Activated CD8-positive, alpha-beta T cell treated with anti-CD3 and anti-CD28 coated beads for 36 hours (primary cell): ENCODE measurements at regions not wholly inside any gene's neighbourhood (a gene's known extent, or its start where the extent isn't known, plus 50 kb on each side); places are given as distances from the start of the nearest gene placed in this dataset.

Experiments used
- ATAC-seq: fragments of 200-7000 bp; cut with Tn5 transposase; one replicate; pipeline ENCODE4 v1.10.0; 2021; ENCODE audit warnings: mild to moderate bottlenecking, moderate library complexity
- CTCF ChIA-PET: fragments of 350-600 bp; sonication (Branson Sonifier 250); formaldehyde crosslinking; loops from one replicate; lab custom pipeline; 2021; ENCODE audit warnings: antibody characterized with exemption; lab: Charles Lee
- POLR2A ChIA-PET: fragments of 350-600 bp; sonication (Branson Sonifier 250); formaldehyde crosslinking; loops from one replicate; lab custom pipeline; 2021; ENCODE audit warnings: antibody characterized with exemption; lab: Charles Lee
- DNase-seq: peaks from one replicate; pipeline ENCODE4 v3.0.0-alpha.2; 2020
- H3K27ac Mint-ChIP-seq: one replicate; pipeline ENCODE4 v1.8.0; 2021; ENCODE audit warnings: mild to moderate bottlenecking, mixed read lengths
- H3K27me3 Mint-ChIP-seq: one replicate; pipeline ENCODE4 v1.8.0; 2021; ENCODE audit warnings: mixed read lengths
- H3K36me3 Mint-ChIP-seq: one replicate; pipeline ENCODE4 v1.8.0; 2021; ENCODE audit warnings: low read depth, mixed read lengths
- H3K4me1 Mint-ChIP-seq: one replicate; pipeline ENCODE4 v1.8.0; 2021; ENCODE audit warnings: low read depth, mixed read lengths
- H3K4me3 Mint-ChIP-seq: one replicate; pipeline ENCODE4 v1.8.0; 2021; ENCODE audit warnings: mild to moderate bottlenecking, moderate library complexity, mixed read lengths
- H3K9me3 Mint-ChIP-seq: one replicate; pipeline ENCODE4 v1.8.0; 2021; ENCODE audit warnings: mixed read lengths
- CTCF ChIP-seq: fragments of 200-600 bp; IDR thresholded peaks from one replicate; pipeline ENCODE4 v1.8.0; 2022; ENCODE audit warnings: antibody characterized with exemption, mild to moderate bottlenecking
- intact Hi-C: fragments of 100-400 bp; cut with micrococcal nuclease; formaldehyde crosslinking; loops from one replicate; pipeline ENCODE4 v1.10.0; 2022

- peaks cover 6% of the 10 kb centered on the region for H3K9me3 Mint-ChIP-seq
- CTCF ChIA-PET = no interaction called here
- TF ChIP-seq CTCF = no peak
- DNase-seq (no peak), ATAC-seq (no peak)
- intact Hi-C loops = no loop called here
- no peak overlapping the region for H3K27ac Mint-ChIP-seq
- no peaks in the 10 kb centered on the region for H3K36me3 Mint-ChIP-seq
- no peak overlapping the region for H3K4me3 Mint-ChIP-seq
- H3K4me1 Mint-ChIP-seq = no peaks in the 10 kb centered on the region
- POLR2A ChIA-PET = no interaction called here
- H3K27me3 Mint-ChIP-seq = no peaks in the 10 kb centered on the region
Observed at GRCh38 chr7:146002431-146003078, 114.0 kb upstream of the CNTNAP2 start.

GRCh38 chr7:146002008-146002407, 114.6 kb upstream of the CNTNAP2 start:
- POLR2A ChIA-PET = no interaction called here
- H3K36me3 Mint-ChIP-seq = no peaks in the 10 kb centered on the region
- DNase-seq (no peak), ATAC-seq (no peak)
- intact Hi-C loops = no loop called here
- CTCF ChIA-PET = no interaction called here
- no peak overlapping the region for H3K27ac Mint-ChIP-seq
- H3K9me3 Mint-ChIP-seq = peaks cover 6% of the 10 kb centered on the region
- TF ChIP-seq CTCF = no peak
- no peaks in the 10 kb centered on the region for H3K4me1 Mint-ChIP-seq
- no peaks in the 10 kb centered on the region for H3K27me3 Mint-ChIP-seq
- H3K4me3 Mint-ChIP-seq = no peak overlapping the region

- POLR2A ChIA-PET = no interaction called here
- DNase-seq (no peak), ATAC-seq (no peak)
- TF ChIP-seq CTCF = no peak
- Mint-ChIP-seq H3K4me1 (no peaks in the 10 kb centered on the region), H3K9me3 (peaks cover 6% of the 10 kb centered on the region), H3K36me3 (no peaks in the 10 kb centered on the region), H3K4me3 (no peak overlapping the region), H3K27ac (no peak overlapping the region), H3K27me3 (no peaks in the 10 kb centered on the region)
- CTCF ChIA-PET = no interaction called here
- intact Hi-C loops = no loop called here
Observed at GRCh38 chr7:146000882-146001281, 115.7 kb upstream of the CNTNAP2 start.

- H3K9me3 Mint-ChIP-seq = peaks cover 10% of the 10 kb centered on the region
- intact Hi-C loops = no loop called here
- H3K27ac Mint-ChIP-seq = no peak overlapping the region
- CTCF ChIA-PET = no interaction called here
- no peak overlapping the region for H3K4me3 Mint-ChIP-seq
- no peaks in the 10 kb centered on the region for H3K36me3 Mint-ChIP-seq
- ATAC-seq (no peak), DNase-seq (no peak)
- POLR2A ChIA-PET = no interaction called here
- no peaks in the 10 kb centered on the region for H3K27me3 Mint-ChIP-seq
- TF ChIP-seq CTCF = no peak
- no peaks in the 10 kb centered on the region for H3K4me1 Mint-ChIP-seq
Observed at GRCh38 chr7:145989469-145989868, 127.1 kb upstream of the CNTNAP2 start.

GRCh38 chr7:145986248-145986874, 130.2 kb upstream of the CNTNAP2 start:
- H3K36me3 Mint-ChIP-seq = no peaks in the 10 kb centered on the region
- no peak for DNase-seq
- ChIA-PET CTCF (no interaction called here), POLR2A (no interaction called here)
- no peaks in the 10 kb centered on the region for H3K4me1 Mint-ChIP-seq
- H3K27ac Mint-ChIP-seq = no peak overlapping the region
- no peaks in the 10 kb centered on the region for H3K27me3 Mint-ChIP-seq
- peaks cover 11% of the 10 kb centered on the region for H3K9me3 Mint-ChIP-seq
- TF ChIP-seq CTCF = no peak
- H3K4me3 Mint-ChIP-seq = no peak overlapping the region
- intact Hi-C loops = no loop called here
- no peak for ATAC-seq
